ENCODE measurements at regions not wholly inside any gene's neighbourhood (a gene's known extent, or its start where the extent isn't known, plus 50 kb on each side); places are given as distances from the start of the nearest gene placed in this dataset.

GRCh38 chr13:76804801-76805200 lies 81.4 kb downstream of the KCTD12 start:
- H3K36me3 ChIP-seq, result no peaks in the 10 kb centered on the region
- H3K27ac ChIP-seq, result no peak overlapping the region
- no peaks in the 10 kb centered on the region for H3K27me3 ChIP-seq
- H3K4me3 ChIP-seq, result no peak overlapping the region
- WGBS, 2 donors, result 78 to 90% methylated on average over 4 of the region's 4 CpGs
- H3K9me3 ChIP-seq, result peaks cover 0 to 5% (median 0%) of the 10 kb centered on the region in 4 donors
- no peaks in the 10 kb centered on the region for H3K4me1 ChIP-seq
- DNase-seq (ENCODE audit: low spot score in 2 of 2), result no peak
- TF ChIP-seq EP300 (IDR thresholded peaks at IDR 0.05), result no peak
- no peak for TF ChIP-seq CTCF (IDR thresholded peaks at IDR 0.05)
- no peak for TF ChIP-seq POLR2A (IDR thresholded peaks at IDR 0.05)

GRCh38 chr13:76803831-76804230 lies 82.4 kb downstream of the KCTD12 start:
- TF ChIP-seq EP300 (IDR thresholded peaks at IDR 0.05) (no peak), CTCF (IDR thresholded peaks at IDR 0.05) (no peak), POLR2A (IDR thresholded peaks at IDR 0.05) (no peak)
- H3K9me3 ChIP-seq, result peaks cover 0 to 3% (median 0%) of the 10 kb centered on the region in 4 donors
- no peak for DNase-seq (ENCODE audit: low spot score in 2 of 2)
- no peak overlapping the region for H3K27ac ChIP-seq
- H3K36me3 ChIP-seq, result no peaks in the 10 kb centered on the region
- H3K4me3 ChIP-seq, result no peak overlapping the region
- 68 to 80% methylated on average over 1 of the region's 1 CpG for WGBS, 2 donors
- no peaks in the 10 kb centered on the region for H3K27me3 ChIP-seq
- H3K4me1 ChIP-seq, result no peaks in the 10 kb centered on the region

GRCh38 chr13:76800943-76801342 lies 85.3 kb downstream of the KCTD12 start:
- no peaks in the 10 kb centered on the region for H3K27me3 ChIP-seq
- no peaks in the 10 kb centered on the region for H3K36me3 ChIP-seq
- no peaks in the 10 kb centered on the region for H3K9me3 ChIP-seq
- TF ChIP-seq CTCF (IDR thresholded peaks at IDR 0.05), result no peak
- no peak for TF ChIP-seq EP300 (IDR thresholded peaks at IDR 0.05)
- TF ChIP-seq POLR2A (IDR thresholded peaks at IDR 0.05), result no peak
- H3K4me3 ChIP-seq, result no peak overlapping the region
- H3K27ac ChIP-seq, result no peak overlapping the region
- 93 to 95% methylated on average over 2 of the region's 2 CpGs for WGBS, 2 donors
- DNase-seq (ENCODE audit: low spot score in 2 of 2), result no peak
- no peaks in the 10 kb centered on the region for H3K4me1 ChIP-seq

GRCh38 chr13:76799696-76800095 lies 86.5 kb downstream of the KCTD12 start:
- 38 to 41% methylated on average over 3 of the region's 3 CpGs for WGBS, 2 donors
- Histone ChIP-seq H3K36me3 (no peaks in the 10 kb centered on the region), H3K9me3 (no peaks in the 10 kb centered on the region), H3K27me3 (no peaks in the 10 kb centered on the region), H3K4me1 (no peaks in the 10 kb centered on the region), H3K4me3 (no peak overlapping the region), H3K27ac (no peak overlapping the region)
- TF ChIP-seq POLR2A (IDR thresholded peaks at IDR 0.05) (no peak), CTCF (IDR thresholded peaks at IDR 0.05) (no peak), EP300 (IDR thresholded peaks at IDR 0.05) (no peak)
- DNase-seq (ENCODE audit: low spot score in 2 of 2), result no peak

GRCh38 chr13:76798037-76798436 lies 88.2 kb downstream of the KCTD12 start:
- 87 to 88% methylated on average over 2 of the region's 2 CpGs for WGBS, 2 donors

More at GRCh38 chr13:76798037-76798436, 88.2 kb downstream of the KCTD12 start:
- TF ChIP-seq POLR2A (IDR thresholded peaks at IDR 0.05) (no peak), EP300 (IDR thresholded peaks at IDR 0.05) (no peak), CTCF (IDR thresholded peaks at IDR 0.05) (no peak)
- Histone ChIP-seq H3K9me3 (no peaks in the 10 kb centered on the region), H3K4me1 (peaks cover 0 to 3% (median 0%) of the 10 kb centered on the region in 4 donors), H3K27me3 (no peaks in the 10 kb centered on the region), H3K27ac (no peak overlapping the region), H3K36me3 (no peaks in the 10 kb centered on the region), H3K4me3 (no peak overlapping the region)
- DNase-seq (ENCODE audit: low spot score in 2 of 2), result no peak

All from tibial nerve (tissue), 4 donors.